Astrocyte (in vitro differentiated cells and primary cell): ENCODE measurements at regions not wholly inside any gene's neighbourhood (a gene's known extent, or its start where the extent isn't known, plus 50 kb on each side); places are given as distances from the start of the nearest gene placed in this dataset.

Source experiments
- DNase-seq: peaks from one replicate; pipeline ENCODE4 v3.0.0-alpha.2; 2010; ENCODE audit warnings: low read depth
- FAIRE-seq: peaks from 2 replicates; lab custom pipeline; 2011; peaks lifted over from hg19 to GRCh38; lab: Jason Lieb, UNC
- H2AFZ ChIP-seq: 2 replicates; pipeline ENCODE4 v1.6.0; 2012; ENCODE audit warnings: low read depth, low read length, inconsistent platforms
- H3K27ac ChIP-seq: 2 replicates; pipeline ENCODE4 v1.5.1; 2011; ENCODE audit warnings: low read depth, low read length, inconsistent platforms
- H3K27me3 ChIP-seq: 2 replicates; pipeline ENCODE4 v1.6.0; 2011; ENCODE audit warnings: low read length, inconsistent platforms; ENCODE audit not compliant: insufficient read depth
- H3K36me3 ChIP-seq: 2 replicates; pipeline ENCODE4 v1.5.1; 2011; ENCODE audit warnings: low read length, inconsistent platforms; ENCODE audit not compliant: insufficient read depth
- H3K4me1 ChIP-seq: 2 replicates; pipeline ENCODE4 v1.5.1; 2011; ENCODE audit warnings: low read length, inconsistent platforms; ENCODE audit not compliant: insufficient read depth
- H3K4me2 ChIP-seq: 2 replicates; pipeline ENCODE4 v1.6.0; 2012; ENCODE audit warnings: low read length, inconsistent platforms
- H3K4me3 ChIP-seq: 2 replicates; pipeline ENCODE4 v1.5.1; 2011; ENCODE audit warnings: low read depth, mild to moderate bottlenecking, low read length, inconsistent platforms; ENCODE audit not compliant: insufficient read depth
- H3K79me2 ChIP-seq: 2 replicates; pipeline ENCODE4 v1.6.0; 2012; ENCODE audit warnings: mild to moderate bottlenecking, low read length, inconsistent platforms; ENCODE audit not compliant: insufficient read depth
- H3K9ac ChIP-seq: 2 replicates; pipeline ENCODE4 v1.6.0; 2012; ENCODE audit warnings: mild to moderate bottlenecking, low read length, inconsistent platforms
- H3K9me3 ChIP-seq: 2 replicates; pipeline ENCODE4 v1.5.1; 2012; ENCODE audit warnings: low read depth, mild to moderate bottlenecking, low read length, inconsistent platforms; ENCODE audit not compliant: insufficient read depth
- H4K20me1 ChIP-seq: 2 replicates; pipeline ENCODE4 v1.6.0; 2012; ENCODE audit warnings: low read length, inconsistent platforms; ENCODE audit not compliant: insufficient read depth
- H3K27ac Mint-ChIP-seq: one replicate; pipeline ENCODE4 v1.8.0; 2021; ENCODE audit warnings: mild to moderate bottlenecking, mixed read lengths; ENCODE audit not compliant: unreplicated experiment
- H3K27me3 Mint-ChIP-seq: one replicate; pipeline ENCODE4 v1.8.0; 2021; ENCODE audit warnings: low read depth, mixed read lengths; ENCODE audit not compliant: unreplicated experiment
- H3K36me3 Mint-ChIP-seq: one replicate; pipeline ENCODE4 v1.8.0; 2021; ENCODE audit warnings: low read depth, mixed read lengths; ENCODE audit not compliant: unreplicated experiment
- H3K4me1 Mint-ChIP-seq: one replicate; pipeline ENCODE4 v1.8.0; 2021; ENCODE audit warnings: low read depth, mixed read lengths; ENCODE audit not compliant: unreplicated experiment
- H3K4me3 Mint-ChIP-seq: one replicate; pipeline ENCODE4 v1.8.0; 2021; ENCODE audit warnings: mild to moderate bottlenecking, moderate library complexity, mixed read lengths; ENCODE audit not compliant: unreplicated experiment
- H3K9me3 Mint-ChIP-seq: one replicate; pipeline ENCODE4 v1.8.0; 2021; ENCODE audit warnings: mild to moderate bottlenecking, mixed read lengths; ENCODE audit not compliant: unreplicated experiment
- CTCF ChIP-seq: IDR thresholded peaks from 2 replicates; pipeline ENCODE4 v1.5.1; 2011; ENCODE audit warnings: low read depth, mild to moderate bottlenecking, inconsistent platforms, low read length, moderate library complexity; ENCODE audit not compliant: insufficient read depth
- EZH2 ChIP-seq: IDR thresholded peaks from 2 replicates; pipeline ENCODE4 v1.6.1; 2012; ENCODE audit warnings: mild to moderate bottlenecking, low read length, inconsistent platforms; ENCODE audit not compliant: insufficient read depth

DNA sequence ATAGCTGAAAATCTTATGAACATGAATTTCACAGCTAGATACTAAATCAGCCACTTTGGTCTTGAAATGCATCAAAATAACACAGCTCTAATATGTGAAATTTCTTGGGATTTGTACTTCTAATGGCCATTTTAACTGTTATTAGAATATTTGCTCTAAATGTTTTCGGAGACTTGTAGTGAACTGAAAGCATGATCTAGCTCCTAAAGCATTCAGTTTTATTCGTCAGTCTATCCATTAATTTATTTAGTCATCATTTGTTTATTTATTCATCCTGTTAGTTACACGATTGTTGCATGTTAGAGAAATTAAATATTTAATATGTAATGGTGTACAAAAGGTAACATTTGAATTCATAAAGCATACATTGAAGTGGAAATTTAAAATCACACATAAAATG, 1132.7 kb downstream of the SLITRK1 start:
- Mint-ChIP-seq H3K4me3 (no peak overlapping the region), H3K27ac (no peak overlapping the region), H3K27me3 (no peaks in the 10 kb centered on the region), H3K9me3 (no peaks in the 10 kb centered on the region), H3K4me1 (peaks cover 4% of the 10 kb centered on the region), H3K36me3 (no peaks in the 10 kb centered on the region)
- no peak for DNase-seq
- Histone ChIP-seq H3K4me1 (peaks cover 11% of the 10 kb centered on the region), H3K79me2 (no peaks in the 10 kb centered on the region), H3K9me3 (no peaks in the 10 kb centered on the region), H3K27me3 (no peaks in the 10 kb centered on the region), H3K27ac (no peak overlapping the region), H4K20me1 (no peaks in the 10 kb centered on the region), H3K9ac (no peak overlapping the region), H3K4me2 (no peak overlapping the region), H3K4me3 (no peak overlapping the region), H3K36me3 (no peaks in the 10 kb centered on the region), H2AFZ (no peak overlapping the region)
- no peak for FAIRE-seq
- TF ChIP-seq EZH2: no peak
- no peak for TF ChIP-seq CTCF

DNA sequence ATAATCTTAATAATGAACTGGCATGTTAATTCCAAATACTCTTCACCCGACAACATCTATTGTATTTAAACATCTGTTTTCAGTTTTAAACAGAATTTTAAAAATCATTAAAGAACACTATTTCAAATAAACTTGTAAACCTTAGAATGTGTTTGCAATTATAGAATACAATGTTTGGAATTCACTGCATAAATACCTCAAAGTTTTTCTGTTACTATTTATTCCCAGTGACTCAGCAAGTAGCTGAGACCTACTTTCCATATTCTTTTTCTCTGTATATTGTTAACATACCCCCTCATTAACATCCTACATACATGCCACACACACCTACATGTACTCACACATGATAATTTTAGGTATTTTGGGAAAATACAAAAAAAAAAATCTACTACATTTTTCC, 1134.3 kb downstream of the SLITRK1 start:
- no peak overlapping the region for H2AFZ ChIP-seq
- DNase-seq: peak; percentile 45
- no peaks in the 10 kb centered on the region for H3K79me2 ChIP-seq
- Mint-ChIP-seq H3K36me3 (no peaks in the 10 kb centered on the region), H3K27ac (peak overlapping the region; percentile 55), H3K4me3 (no peak overlapping the region), H3K4me1 (peaks cover 4% of the 10 kb centered on the region), H3K9me3 (no peaks in the 10 kb centered on the region), H3K27me3 (no peaks in the 10 kb centered on the region)
- no peaks in the 10 kb centered on the region for H4K20me1 ChIP-seq
- no peak for TF ChIP-seq EZH2
- TF ChIP-seq CTCF: no peak
- H3K36me3 ChIP-seq: no peaks in the 10 kb centered on the region
- H3K27me3 ChIP-seq: no peaks in the 10 kb centered on the region
- no peak overlapping the region for H3K27ac ChIP-seq
- no peak overlapping the region for H3K4me3 ChIP-seq
- no peaks in the 10 kb centered on the region for H3K9me3 ChIP-seq
- no peak for FAIRE-seq
- peak overlapping the region; percentile 45 for H3K4me2 ChIP-seq
- no peak overlapping the region for H3K9ac ChIP-seq
- H3K4me1 ChIP-seq: peaks cover 11% of the 10 kb centered on the region

GRCh38 chr13:82747291-82747690, 1135.0 kb downstream of the SLITRK1 start:
- no peak overlapping the region for H3K9ac ChIP-seq
- no peaks in the 10 kb centered on the region for H4K20me1 ChIP-seq
- Mint-ChIP-seq H3K27me3 (no peaks in the 10 kb centered on the region), H3K27ac (peak overlapping the region; percentile 26), H3K4me3 (no peak overlapping the region), H3K36me3 (no peaks in the 10 kb centered on the region), H3K9me3 (no peaks in the 10 kb centered on the region), H3K4me1 (peaks cover 4% of the 10 kb centered on the region)
- FAIRE-seq: peak; percentile 9
- DNase-seq: peak; percentile 10
- no peaks in the 10 kb centered on the region for H3K9me3 ChIP-seq
- H3K4me3 ChIP-seq: no peak overlapping the region
- TF ChIP-seq CTCF (no peak), EZH2 (no peak)
- H2AFZ ChIP-seq: peak overlapping the region; percentile 44
- no peaks in the 10 kb centered on the region for H3K36me3 ChIP-seq
- no peaks in the 10 kb centered on the region for H3K79me2 ChIP-seq
- H3K27me3 ChIP-seq: no peaks in the 10 kb centered on the region
- H3K27ac ChIP-seq: no peak overlapping the region
- H3K4me1 ChIP-seq: peaks cover 11% of the 10 kb centered on the region
- peak overlapping the region; percentile 45 for H3K4me2 ChIP-seq
